Neural cell (in vitro differentiated cells): ENCODE measurements at regions not wholly inside any gene's neighbourhood (a gene's known extent, or its start where the extent isn't known, plus 50 kb on each side); places are given as distances from the start of the nearest gene placed in this dataset.

Experiments
- H2AFZ ChIP-seq: fragments of 200-600, 300-800 bp; sonication (generic), shearing (Covaris generic); 2 replicates; pipeline ENCODE4 v1.6.0; 2014; ENCODE audit warnings: low read depth, mild to moderate bottlenecking, antibody characterized with exemption, low read length, moderate library complexity
- H3F3A ChIP-seq: fragments of 200-600 bp; shearing (Covaris generic); 2 replicates; pipeline ENCODE4 v1.6.1; 2016; ENCODE audit warnings: mild to moderate bottlenecking, moderate library complexity, mixed read lengths, antibody characterized with exemption, low read length; ENCODE audit not compliant: insufficient read depth, poor library complexity, severe bottlenecking
- H3K27ac ChIP-seq: fragments of 200-600, 300-800 bp; sonication (generic), shearing (Covaris generic); 2 replicates; pipeline ENCODE4 v1.5.1; 2014; ENCODE audit warnings: mild to moderate bottlenecking, low read length, moderate library complexity
- H3K27me3 ChIP-seq: fragments of 300-800, 200-600 bp; sonication (generic), shearing (Covaris generic); 2 replicates; pipeline ENCODE4 v1.6.0; 2014; ENCODE audit warnings: mild to moderate bottlenecking, low read depth, low read length, moderate library complexity; ENCODE audit not compliant: insufficient read depth
- H3K36me3 ChIP-seq: fragments of 300-800, 200-600 bp; sonication (generic), shearing (Covaris generic); 2 replicates; pipeline ENCODE4 v1.5.1; 2014; ENCODE audit warnings: mild to moderate bottlenecking, antibody characterized with exemption, low read length, moderate library complexity; ENCODE audit not compliant: insufficient read depth
- H3K4me2 ChIP-seq: fragments of 300-800, 200-600 bp; sonication (generic), shearing (Covaris generic); 2 replicates; pipeline ENCODE4 v1.6.0; 2014; ENCODE audit warnings: mild to moderate bottlenecking, low read length
- H3K4me3 ChIP-seq: fragments of 300-800, 200-600 bp; sonication (generic), shearing (Covaris generic); 2 replicates; pipeline ENCODE4 v1.5.1; 2014; ENCODE audit warnings: mild to moderate bottlenecking, low read length, moderate library complexity
- H3K79me2 ChIP-seq: fragments of 200-600 bp; shearing (Covaris generic); replicated peaks from 2 replicates; pipeline ENCODE4 v1.6.0; 2014; ENCODE audit warnings: mild to moderate bottlenecking, low read length, moderate library complexity; ENCODE audit not compliant: insufficient read depth
- H3K9ac ChIP-seq: fragments of 300-800, 200-600 bp; sonication (generic), shearing (Covaris generic); 2 replicates; pipeline ENCODE4 v1.6.1; 2016; ENCODE audit warnings: mild to moderate bottlenecking, low read length, mixed read lengths
- H3K9me2 ChIP-seq: fragments of 200-600 bp; shearing (Covaris generic); 2 replicates; pipeline ENCODE4 v1.6.1; 2016; ENCODE audit warnings: mild to moderate bottlenecking, low read length, mixed read lengths; ENCODE audit not compliant: insufficient read depth
- H3K9me3 ChIP-seq: fragments of 200-600, 300-800 bp; sonication (generic), shearing (Covaris generic); 2 replicates; pipeline ENCODE4 v1.6.1; 2016; ENCODE audit warnings: mild to moderate bottlenecking, mixed run types, low read length, moderate library complexity, mixed read lengths
- H4K20me1 ChIP-seq: fragments of 200-600 bp; shearing (Covaris generic); 2 replicates; pipeline ENCODE4 v1.6.1; 2016; ENCODE audit warnings: mild to moderate bottlenecking, mixed run types; ENCODE audit not compliant: insufficient read depth
- CTCF ChIP-seq: fragments of 450-650 bp; IDR thresholded peaks from 2 replicates; pipeline ENCODE4 v1.5.1; 2014; ENCODE audit warnings: antibody characterized with exemption, mild to moderate bottlenecking, moderate library complexity; ENCODE audit not compliant: poor library complexity, severe bottlenecking
- EP300 ChIP-seq: fragments of 450-650 bp; conservative IDR thresholded peaks from 2 replicates; pipeline ENCODE4 v1.6.1; 2014; ENCODE audit warnings: antibody characterized with exemption, mild to moderate bottlenecking, moderate library complexity; ENCODE audit not compliant: poor library complexity, severe bottlenecking
- EZH2 ChIP-seq: fragments of 200-600, 300-800 bp; shearing (Covaris generic), sonication (generic); IDR thresholded peaks from 2 replicates; pipeline ENCODE4 v1.6.1; 2014; ENCODE audit warnings: antibody characterized with exemption, low read length, borderline replicate concordance, mild to moderate bottlenecking; ENCODE audit not compliant: insufficient read depth, poor library complexity, severe bottlenecking
- MXI1 ChIP-seq: fragments of 450-650 bp; conservative IDR thresholded peaks from 2 replicates; pipeline ENCODE4 v1.6.1; 2014; ENCODE audit warnings: antibody characterized with exemption, mild to moderate bottlenecking; ENCODE audit not compliant: poor library complexity, severe bottlenecking
- POLR2AphosphoS5 ChIP-seq: IDR thresholded peaks from 2 replicates; pipeline ENCODE4 v1.6.1; 2012
- RAD21 ChIP-seq: fragments of 450-650 bp; conservative IDR thresholded peaks from 2 replicates; pipeline ENCODE4 v1.6.1; 2014; ENCODE audit warnings: antibody characterized with exemption, mild to moderate bottlenecking, moderate library complexity
- REST ChIP-seq: IDR thresholded peaks from 2 replicates; pipeline ENCODE4 v1.6.1; 2012; ENCODE audit warnings: borderline replicate concordance
- SMC3 ChIP-seq: fragments of 450-650 bp; conservative IDR thresholded peaks from 2 replicates; pipeline ENCODE4 v1.6.1; 2014; ENCODE audit warnings: antibody characterized with exemption, mild to moderate bottlenecking, moderate library complexity; ENCODE audit not compliant: poor library complexity
- TAF1 ChIP-seq: IDR thresholded peaks from 2 replicates; pipeline ENCODE4 v1.6.1; 2012; ENCODE audit warnings: low read depth

- no peak overlapping the region for H3K4me2 ChIP-seq
Observed at GRCh38 chr7:136495081-136495480, 373.4 kb upstream of the CHRM2 start.

GRCh38 chr7:136492366-136492765 is 376.1 kb upstream of the CHRM2 start:
- Histone ChIP-seq H3K9ac (no peak overlapping the region), H3K9me2 (no peaks in the 10 kb centered on the region), H3K4me3 (no peak overlapping the region), H2AFZ (no peak overlapping the region), H3K79me2 (no peaks in the 10 kb centered on the region), H3K9me3 (no peaks in the 10 kb centered on the region), H3K36me3 (no peaks in the 10 kb centered on the region), H3K27me3 (peaks cover 3% of the 10 kb centered on the region), H4K20me1 (no peaks in the 10 kb centered on the region), H3F3A (no peaks in the 10 kb centered on the region), H3K4me2 (no peak overlapping the region), H3K27ac (no peak overlapping the region)
- TF ChIP-seq EP300 (no peak), CTCF (no peak), TAF1 (no peak), EZH2 (no peak), MXI1 (no peak), SMC3 (no peak)

More at GRCh38 chr7:136495081-136495480, 373.4 kb upstream of the CHRM2 start:
- no peak overlapping the region for H3K27ac ChIP-seq
- H3K9me2 ChIP-seq: no peaks in the 10 kb centered on the region
- H4K20me1 ChIP-seq: no peaks in the 10 kb centered on the region
- H3K9ac ChIP-seq: no peak overlapping the region
- H3K9me3 ChIP-seq: no peaks in the 10 kb centered on the region
- H3K36me3 ChIP-seq: no peaks in the 10 kb centered on the region
- H2AFZ ChIP-seq: no peak overlapping the region
- H3F3A ChIP-seq: no peaks in the 10 kb centered on the region
- TF ChIP-seq CTCF: no peak
- TF ChIP-seq EZH2: no peak
- no peak for TF ChIP-seq SMC3
- TF ChIP-seq EP300: no peak
- TF ChIP-seq RAD21: no peak
- TF ChIP-seq REST: no peak
- no peak for TF ChIP-seq POLR2AphosphoS5
- TF ChIP-seq MXI1: no peak
- TF ChIP-seq TAF1: no peak
- H3K4me3 ChIP-seq: no peak overlapping the region
- no peaks in the 10 kb centered on the region for H3K79me2 ChIP-seq
- peaks cover 3% of the 10 kb centered on the region for H3K27me3 ChIP-seq
